Omental fat pad (tissue), 3 donors: ENCODE measurements at regions not wholly inside any gene's neighbourhood (a gene's known extent, or its start where the extent isn't known, plus 50 kb on each side); places are given as distances from the start of the nearest gene placed in this dataset.

ENCODE experiments used
- ATAC-seq: fragments of 150-250 bp; one replicate; pipeline ENCODE4 v1.9.1; 2016; ENCODE audit warnings: mild to moderate bottlenecking, moderate library complexity; ENCODE audit not compliant: low FRiP score
- DNase-seq: peaks from one replicate; pipeline ENCODE4 v3.0.0-alpha.2; 2019; ENCODE audit warnings: low spot score
- TF ChIP-seq, protein P1 (sequence below), 3 donors: fragments of 450-650 bp; IDR thresholded peaks; one replicate each; pipeline ENCODE4 v1.5.1; 2016 to 2017; ENCODE audit warnings: antibody characterized with exemption in 3 of 3, mild to moderate bottlenecking in 3 of 3, moderate library complexity in 2 of 3

DNA sequence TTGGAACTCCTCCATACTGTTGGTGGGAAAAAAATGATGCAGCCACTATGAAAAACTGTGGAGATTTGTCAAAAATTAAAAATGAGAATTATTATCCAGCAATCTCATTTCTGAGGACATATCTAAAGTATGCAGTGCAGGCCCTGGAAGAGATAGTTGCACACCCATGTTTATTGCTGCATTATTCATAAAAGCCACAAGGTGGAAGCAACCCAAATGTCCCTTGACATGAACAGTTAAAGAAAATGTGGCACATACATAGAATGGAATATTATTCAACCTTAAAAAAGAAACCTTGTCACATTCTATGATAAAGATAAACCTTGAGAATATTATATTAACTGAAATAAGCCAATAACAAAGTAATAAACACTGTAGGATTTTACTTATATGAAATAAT is 80.9 kb upstream of the ARHGEF26 start:
- DNase-seq (no peak), ATAC-seq (no peak)
- TF ChIP-seq, protein P1, sequence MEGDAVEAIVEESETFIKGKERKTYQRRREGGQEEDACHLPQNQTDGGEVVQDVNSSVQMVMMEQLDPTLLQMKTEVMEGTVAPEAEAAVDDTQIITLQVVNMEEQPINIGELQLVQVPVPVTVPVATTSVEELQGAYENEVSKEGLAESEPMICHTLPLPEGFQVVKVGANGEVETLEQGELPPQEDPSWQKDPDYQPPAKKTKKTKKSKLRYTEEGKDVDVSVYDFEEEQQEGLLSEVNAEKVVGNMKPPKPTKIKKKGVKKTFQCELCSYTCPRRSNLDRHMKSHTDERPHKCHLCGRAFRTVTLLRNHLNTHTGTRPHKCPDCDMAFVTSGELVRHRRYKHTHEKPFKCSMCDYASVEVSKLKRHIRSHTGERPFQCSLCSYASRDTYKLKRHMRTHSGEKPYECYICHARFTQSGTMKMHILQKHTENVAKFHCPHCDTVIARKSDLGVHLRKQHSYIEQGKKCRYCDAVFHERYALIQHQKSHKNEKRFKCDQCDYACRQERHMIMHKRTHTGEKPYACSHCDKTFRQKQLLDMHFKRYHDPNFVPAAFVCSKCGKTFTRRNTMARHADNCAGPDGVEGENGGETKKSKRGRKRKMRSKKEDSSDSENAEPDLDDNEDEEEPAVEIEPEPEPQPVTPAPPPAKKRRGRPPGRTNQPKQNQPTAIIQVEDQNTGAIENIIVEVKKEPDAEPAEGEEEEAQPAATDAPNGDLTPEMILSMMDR (IDR thresholded peaks at IDR 0.05): no peak

DNA sequence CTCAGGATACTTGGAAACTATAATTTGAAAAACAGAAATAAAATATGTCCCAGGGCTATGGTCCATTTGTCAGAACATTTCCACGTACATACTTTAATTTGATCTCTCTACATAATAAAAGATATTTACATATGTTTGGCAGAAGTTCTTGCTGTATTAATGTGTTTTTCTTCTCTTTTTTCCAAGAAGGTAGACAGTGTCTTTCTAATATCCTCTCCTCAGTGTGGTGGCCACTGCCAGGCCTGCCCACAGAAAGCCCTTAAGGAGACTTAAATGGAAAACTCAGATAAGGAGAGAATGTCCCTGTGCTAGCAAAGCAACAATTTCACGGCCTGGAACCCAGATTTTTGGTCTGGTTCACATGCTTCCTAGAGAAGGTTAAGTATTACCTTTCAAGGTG is 76.5 kb upstream of the ARHGEF26 start:
- TF ChIP-seq, protein P1 (IDR thresholded peaks at IDR 0.05): no peak
- DNase-seq (no peak), ATAC-seq (no peak)

DNA sequence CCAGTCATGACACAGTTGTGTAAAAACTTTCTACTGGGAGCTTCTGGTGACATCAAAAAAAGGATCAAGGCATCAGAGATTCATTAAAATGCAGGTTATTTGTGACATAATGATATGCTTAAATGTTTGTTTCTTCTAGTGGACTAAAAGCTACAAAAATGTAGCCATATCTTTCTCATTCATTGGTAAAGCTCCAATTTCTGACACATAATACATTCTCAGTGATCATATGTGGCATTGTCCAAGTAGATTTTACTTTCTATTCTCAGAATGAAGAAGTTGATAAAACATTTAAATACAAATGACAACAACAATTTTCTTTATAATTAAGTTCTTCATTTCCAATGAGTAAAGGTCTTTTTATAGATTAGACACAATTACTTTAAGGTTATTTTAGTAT is 71.0 kb upstream of the ARHGEF26 start:
- DNase-seq (no peak), ATAC-seq (no peak)
- TF ChIP-seq, protein P1 (IDR thresholded peaks at IDR 0.05): no peak

DNA sequence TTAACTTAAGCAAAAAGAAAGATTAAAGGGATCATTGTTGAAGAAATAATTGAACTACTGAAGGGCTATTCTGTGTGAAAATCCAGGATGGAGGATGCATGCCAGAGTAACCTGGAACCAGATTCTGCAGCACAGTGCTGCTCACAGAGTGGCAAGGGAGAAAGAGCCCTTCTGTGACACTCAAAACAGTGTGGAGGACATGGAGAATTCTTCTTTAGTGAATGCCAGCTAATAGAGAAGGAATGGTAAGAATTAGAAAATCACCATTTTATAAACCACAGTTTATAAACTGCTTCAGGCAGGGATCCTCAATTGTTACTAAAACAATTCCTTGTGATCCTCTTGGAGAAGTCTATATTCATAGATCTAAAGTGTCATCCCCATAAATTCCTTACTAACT is 70.4 kb upstream of the ARHGEF26 start:
- DNase-seq (no peak), ATAC-seq (no peak)
- TF ChIP-seq, protein P1 (IDR thresholded peaks at IDR 0.05): no peak

DNA sequence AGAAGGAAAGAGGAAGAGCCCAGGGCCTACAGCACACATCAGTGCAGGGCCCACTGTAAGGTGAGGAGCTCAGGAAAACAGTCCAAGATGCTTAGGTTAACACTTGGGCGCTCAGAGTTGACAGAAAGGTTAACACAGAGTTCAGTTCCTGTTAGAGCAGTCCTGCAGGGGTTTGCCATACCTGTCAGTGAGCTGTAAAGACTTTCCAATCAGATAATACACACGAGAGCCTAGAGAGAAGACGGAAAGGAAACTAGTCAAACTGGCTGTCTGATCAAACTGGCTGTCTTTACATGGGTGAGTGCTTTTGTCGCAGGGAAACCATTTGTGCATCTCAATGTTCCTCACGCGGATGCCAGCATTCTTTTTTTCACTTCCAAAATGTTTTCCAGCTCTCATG is 61.4 kb upstream of the ARHGEF26 start:
- ATAC-seq (no peak), DNase-seq (no peak)
- TF ChIP-seq, protein P1 (IDR thresholded peaks at IDR 0.05): no peak

DNA sequence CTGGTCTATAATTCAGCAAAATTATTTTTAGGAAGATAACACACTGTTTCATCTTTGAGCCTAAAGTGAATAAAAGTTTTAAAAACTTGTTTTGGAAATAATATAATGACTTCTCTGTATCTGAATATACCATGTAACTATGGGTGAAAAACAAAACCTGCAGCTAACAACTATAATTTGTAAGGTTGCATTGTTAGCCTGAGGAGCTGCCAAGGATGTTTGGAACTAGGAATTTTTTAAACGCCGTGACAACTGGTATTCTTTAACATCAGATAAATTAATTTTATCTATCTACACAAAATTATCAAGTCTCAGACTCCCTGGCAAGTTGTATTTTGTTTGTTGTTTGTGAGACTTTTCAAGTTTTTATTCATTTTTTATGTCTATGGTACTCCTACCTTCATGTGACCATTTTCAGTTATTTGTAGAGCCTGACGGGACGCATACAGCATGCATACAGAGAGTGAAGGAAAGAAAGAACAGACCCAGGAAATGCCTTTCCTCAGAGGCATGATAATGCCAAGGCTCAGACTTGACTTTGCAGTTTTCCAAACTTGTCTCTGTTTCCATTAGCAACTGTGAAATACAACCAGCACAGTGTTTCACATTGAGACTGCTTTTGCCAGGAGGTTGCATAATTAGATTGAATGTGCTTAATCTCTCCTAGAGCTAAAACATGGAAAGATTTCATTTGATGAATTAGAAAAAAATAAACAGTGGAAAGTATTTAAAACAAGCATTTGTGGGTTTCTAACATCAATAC is 60.8 kb upstream of the ARHGEF26 start:
- TF ChIP-seq, protein P1 (IDR thresholded peaks at IDR 0.05): no peak
- peak; percentile 97 for ATAC-seq
- no peak for DNase-seq

DNA sequence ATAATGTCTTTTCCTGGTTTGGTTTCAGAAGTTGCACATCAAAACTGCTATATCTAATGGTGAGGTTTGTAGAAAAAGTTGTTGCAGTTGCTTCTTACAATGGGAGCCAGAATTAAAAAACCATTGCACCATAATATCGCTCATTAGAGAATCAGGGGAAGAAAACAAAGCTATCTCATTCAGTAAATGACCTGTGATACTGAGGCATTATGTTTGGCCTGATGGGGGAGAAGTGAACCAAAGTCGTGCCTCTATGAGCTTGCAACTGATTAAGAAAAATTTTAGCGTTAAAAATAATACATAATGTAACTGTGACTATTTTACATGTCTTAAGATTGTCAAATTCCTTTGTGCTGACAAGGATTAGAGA is 60.2 kb upstream of the ARHGEF26 start:
- TF ChIP-seq, protein P1 (IDR thresholded peaks at IDR 0.05): no peak
- ATAC-seq (peak; percentile 27), DNase-seq (no peak)
